Gastrocnemius medialis (tissue), 4 donors: ENCODE measurements at regions not wholly inside any gene's neighbourhood (a gene's known extent, or its start where the extent isn't known, plus 50 kb on each side); places are given as distances from the start of the nearest gene placed in this dataset.

Experiments used
- ATAC-seq, 2 donors: fragments of 150-250 bp; one replicate each; pipeline ENCODE4 v1.9.1; 2016
- DNase-seq, 2 donors: peaks; one replicate each; pipeline ENCODE4 v3.0.0-alpha.2; 2019
- H3K27ac ChIP-seq, 4 donors: fragments of 200-600 bp; sonication (generic); 1 replicate in 1 of 4; 2 replicates in 3 of 4; pipeline ENCODE4 v1.5.1; 2016 to 2018; ENCODE audit warnings: mild to moderate bottlenecking in 2 of 4, moderate library complexity in 1 of 4
- H3K27me3 ChIP-seq, 3 donors: fragments of 200-600 bp; sonication (generic) in 2 of 3; 1 replicate in 1 of 3; 2 replicates in 2 of 3; pipeline versions ENCODE4 v1.5.1 to v1.6.0; 2016 to 2019; ENCODE audit warnings: mild to moderate bottlenecking in 1 of 3, moderate library complexity in 1 of 3
- H3K36me3 ChIP-seq, 2 donors: fragments of 200-600 bp; sonication (generic) in 1 of 2; one replicate each; pipeline ENCODE4 v1.5.1; 2017 to 2018
- H3K4me1 ChIP-seq, 2 donors: fragments of 200-600 bp; sonication (generic) in 1 of 2; one replicate each; pipeline ENCODE4 v1.5.1; 2016 to 2017; ENCODE audit warnings: mild to moderate bottlenecking in 2 of 2
- H3K4me3 ChIP-seq, 4 donors: fragments of 200-600 bp; sonication (generic) in 3 of 4; 1 replicate in 1 of 4; 2 replicates in 3 of 4; pipeline ENCODE4 v1.5.1; 2016 to 2019; ENCODE audit warnings: mild to moderate bottlenecking in 2 of 4
- H3K9me3 ChIP-seq, 3 donors: fragments of 200-600 bp; sonication (generic) in 2 of 3; 1 replicate in 1 of 3; 2 replicates in 2 of 3; pipeline ENCODE4 v1.5.1; 2016 to 2019
- CTCF ChIP-seq, 5 experiments: fragments of 450-650 bp in 3 of 5; fragments of 200-600 bp in 2 of 5; sonication (generic) in 2 of 5; IDR thresholded peaks in 4 of 5; conservative IDR thresholded peaks in 1 of 5; 1 replicate in 4 of 5; 2 replicates in 1 of 5; pipeline ENCODE4 v1.5.1; 2016 to 2019; ENCODE audit warnings: antibody characterized with exemption in 5 of 5, mild to moderate bottlenecking in 3 of 5, moderate library complexity in 3 of 5
- POLR2A ChIP-seq, 2 donors: fragments of 450-650 bp; IDR thresholded peaks; one replicate each; pipeline ENCODE4 v1.6.1; 2017; ENCODE audit warnings: antibody characterized with exemption in 2 of 2, mild to moderate bottlenecking in 2 of 2, moderate library complexity in 2 of 2
- in situ Hi-C, 4 donors: fragments of 200-750 bp; cut with MboI; loops; one replicate each; pipeline versions ENCODE4 v1.15.0 to v1.8.0; 2017; ENCODE audit warnings: low sequenced_read_pairs in 4 of 4
- intact Hi-C: fragments of 100-400 bp; cut with DNase I; formaldehyde crosslinking; loops from one replicate; pipeline ENCODE4 v1.15.1; 2023; ENCODE audit warnings: low total_unique reads

- Histone ChIP-seq H3K4me3 (no peak overlapping the region), H3K9me3 (no peaks in the 10 kb centered on the region), H3K27me3 (no peaks in the 10 kb centered on the region), H3K27ac (no peak overlapping the region), H3K36me3 (no peaks in the 10 kb centered on the region), H3K4me1 (no peaks in the 10 kb centered on the region)
- DNase-seq (no peak), ATAC-seq (no peak)
- intact Hi-C loops: no loop called here
- no peak for TF ChIP-seq CTCF (IDR thresholded peaks at IDR 0.05 in 4 of 5, conservative IDR thresholded peaks at IDR 0.05 in 1 of 5)
- TF ChIP-seq POLR2A (IDR thresholded peaks at IDR 0.05): no peak
- in situ Hi-C loops: no loop called here
Observed at GRCh38 chr11:95305705-95306104, 74.7 kb upstream of the SESN3 start.

GRCh38 chr11:95304777-95305176, 73.8 kb upstream of the SESN3 start:
- no peak overlapping the region for H3K4me3 ChIP-seq
- no peaks in the 10 kb centered on the region for H3K4me1 ChIP-seq
- DNase-seq: no peak
- TF ChIP-seq CTCF (IDR thresholded peaks at IDR 0.05 in 4 of 5, conservative IDR thresholded peaks at IDR 0.05 in 1 of 5): no peak
- no peak for TF ChIP-seq POLR2A (IDR thresholded peaks at IDR 0.05)
- no peaks in the 10 kb centered on the region for H3K9me3 ChIP-seq
- H3K36me3 ChIP-seq: no peaks in the 10 kb centered on the region
- no peak overlapping the region for H3K27ac ChIP-seq
- no peak for ATAC-seq
- in situ Hi-C loops: no loop called here
- intact Hi-C loops: no loop called here
- H3K27me3 ChIP-seq: no peaks in the 10 kb centered on the region

- Histone ChIP-seq H3K27ac (no peak overlapping the region), H3K4me1 (no peaks in the 10 kb centered on the region), H3K4me3 (no peak overlapping the region), H3K27me3 (no peaks in the 10 kb centered on the region), H3K36me3 (no peaks in the 10 kb centered on the region), H3K9me3 (no peaks in the 10 kb centered on the region)
- DNase-seq: no peak
- no peak for ATAC-seq
- TF ChIP-seq POLR2A (IDR thresholded peaks at IDR 0.05) (no peak), CTCF (IDR thresholded peaks at IDR 0.05 in 4 of 5, conservative IDR thresholded peaks at IDR 0.05 in 1 of 5) (no peak)
- intact Hi-C loops (no loop called here), in situ Hi-C loops (no loop called here)
Observed at GRCh38 chr11:95302211-95302610, 71.2 kb upstream of the SESN3 start.

GRCh38 chr11:95301474-95301873, 70.5 kb upstream of the SESN3 start:
- Histone ChIP-seq H3K27me3 (no peaks in the 10 kb centered on the region), H3K36me3 (no peaks in the 10 kb centered on the region), H3K4me1 (no peaks in the 10 kb centered on the region), H3K4me3 (no peak overlapping the region), H3K9me3 (no peaks in the 10 kb centered on the region), H3K27ac (no peak overlapping the region)
- intact Hi-C loops (no loop called here), in situ Hi-C loops (no loop called here)
- TF ChIP-seq POLR2A (IDR thresholded peaks at IDR 0.05): no peak
- no peak for TF ChIP-seq CTCF (IDR thresholded peaks at IDR 0.05 in 4 of 5, conservative IDR thresholded peaks at IDR 0.05 in 1 of 5)
- DNase-seq (no peak), ATAC-seq (no peak)

GRCh38 chr11:95299078-95299679, 68.2 kb upstream of the SESN3 start:
- no peak for TF ChIP-seq POLR2A (IDR thresholded peaks at IDR 0.05)
- TF ChIP-seq CTCF (IDR thresholded peaks at IDR 0.05 in 4 of 5, conservative IDR thresholded peaks at IDR 0.05 in 1 of 5): no peak
- no peaks in the 10 kb centered on the region for H3K9me3 ChIP-seq
- no peak for ATAC-seq
- no peaks in the 10 kb centered on the region for H3K4me1 ChIP-seq
- no peak overlapping the region for H3K4me3 ChIP-seq
- no peak for DNase-seq
- no peaks in the 10 kb centered on the region for H3K36me3 ChIP-seq
- in situ Hi-C loops (no loop called here), intact Hi-C loops (no loop called here)
- no peaks in the 10 kb centered on the region for H3K27me3 ChIP-seq
- no peak overlapping the region for H3K27ac ChIP-seq
